ENCODE measurements at regions not wholly inside any gene's neighbourhood (a gene's known extent, or its start where the extent isn't known, plus 50 kb on each side); places are given as distances from the start of the nearest gene placed in this dataset.

DNA sequence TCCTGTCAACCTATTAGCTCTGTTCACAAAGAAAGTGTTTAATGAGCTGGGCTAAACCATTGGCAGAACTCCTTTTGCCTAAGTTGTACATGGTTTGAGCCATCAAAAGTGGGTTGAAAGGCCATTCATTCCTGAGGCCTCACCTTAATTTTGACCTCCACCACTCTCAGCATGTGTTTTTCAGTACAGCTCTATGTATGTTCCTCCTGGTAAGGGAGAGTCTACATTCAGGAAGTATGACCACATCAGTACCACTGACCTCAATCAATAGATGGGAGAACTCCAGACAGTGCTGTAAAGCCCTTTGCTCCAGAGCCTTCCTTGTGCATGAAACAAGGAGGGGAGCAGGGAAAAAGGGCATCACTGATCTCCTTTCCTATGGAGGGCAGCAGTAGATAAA is 87.8 kb upstream of the CARD18 start:
- 0 out of 2 replicates have a peak overlapping the region, but pooled peaks have one; percentile 20 for H3K4me2 ChIP-seq (ENCODE audit: low read length)
- H3K9ac ChIP-seq (ENCODE audit: low read length): no peak overlapping the region
- H3K27ac ChIP-seq (ENCODE audit: low read depth, low read length): no peak overlapping the region
- ChIA-PET CTCF (no interaction called here), POLR2A (no interaction called here), RAD21 (ENCODE audit: low non-redundant PET in 1 of 2, low total read pairs in 2 of 2, uncharacterized antibody in 2 of 2, unreplicated experiment in 2 of 2) (no interaction called here)
- H2AFZ ChIP-seq (ENCODE audit: low read depth, low read length, poor library complexity, severe bottlenecking): no peak overlapping the region
- H3K79me2 ChIP-seq (ENCODE audit: insufficient read depth, low read length): no peaks in the 10 kb centered on the region
- no TSS peak for BruUV-seq (replicated peaks)
- intact Hi-C loops (cut with micrococcal nuclease): no loop called here
- TF ChIP-seq, protein P1, sequence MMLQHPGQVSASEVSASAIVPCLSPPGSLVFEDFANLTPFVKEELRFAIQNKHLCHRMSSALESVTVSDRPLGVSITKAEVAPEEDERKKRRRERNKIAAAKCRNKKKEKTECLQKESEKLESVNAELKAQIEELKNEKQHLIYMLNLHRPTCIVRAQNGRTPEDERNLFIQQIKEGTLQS (IDR thresholded peaks at IDR 0.05): no peak
- TF ChIP-seq EGR1 (IDR thresholded peaks at IDR 0.05; ENCODE audit: low read depth) (no peak), CBX3 (IDR thresholded peaks at IDR 0.05; ENCODE audit: low read depth) (no peak), JUND (IDR thresholded peaks at IDR 0.05) (no peak), FOSL1 (IDR thresholded peaks at IDR 0.05; ENCODE audit: low read depth) (no peak), ZNF274 (IDR thresholded peaks at IDR 0.05; ENCODE audit: low read depth, low read length) (no peak), TCF7L2 (IDR thresholded peaks at IDR 0.05; ENCODE audit: borderline replicate concordance, extremely low read depth, insufficient read depth, insufficient read length) (no peak), ELF1 (IDR thresholded peaks at IDR 0.05; ENCODE audit: borderline replicate concordance, low read depth) (no peak), POLR2AphosphoS5 (IDR thresholded peaks at IDR 0.05; ENCODE audit: low read depth, low read length) (no peak), SRF (IDR thresholded peaks at IDR 0.05; ENCODE audit: low read depth) (no peak), EZH2phosphoT487 (IDR thresholded peaks at IDR 0.05; ENCODE audit: borderline replicate concordance) (no peak), EZH2 (IDR thresholded peaks at IDR 0.05) (no peak), ZFX (IDR thresholded peaks at IDR 0.05) (no peak), CEBPB (IDR thresholded peaks at IDR 0.05; ENCODE audit: low read depth) (no peak), POLR2A (IDR thresholded peaks at IDR 0.05; ENCODE audit: borderline replicate concordance, extremely low read depth, insufficient read depth, insufficient read length) (no peak), RAD21 (IDR thresholded peaks at IDR 0.05; ENCODE audit: low read depth) (no peak)
- TF ChIP-seq, protein P2, sequence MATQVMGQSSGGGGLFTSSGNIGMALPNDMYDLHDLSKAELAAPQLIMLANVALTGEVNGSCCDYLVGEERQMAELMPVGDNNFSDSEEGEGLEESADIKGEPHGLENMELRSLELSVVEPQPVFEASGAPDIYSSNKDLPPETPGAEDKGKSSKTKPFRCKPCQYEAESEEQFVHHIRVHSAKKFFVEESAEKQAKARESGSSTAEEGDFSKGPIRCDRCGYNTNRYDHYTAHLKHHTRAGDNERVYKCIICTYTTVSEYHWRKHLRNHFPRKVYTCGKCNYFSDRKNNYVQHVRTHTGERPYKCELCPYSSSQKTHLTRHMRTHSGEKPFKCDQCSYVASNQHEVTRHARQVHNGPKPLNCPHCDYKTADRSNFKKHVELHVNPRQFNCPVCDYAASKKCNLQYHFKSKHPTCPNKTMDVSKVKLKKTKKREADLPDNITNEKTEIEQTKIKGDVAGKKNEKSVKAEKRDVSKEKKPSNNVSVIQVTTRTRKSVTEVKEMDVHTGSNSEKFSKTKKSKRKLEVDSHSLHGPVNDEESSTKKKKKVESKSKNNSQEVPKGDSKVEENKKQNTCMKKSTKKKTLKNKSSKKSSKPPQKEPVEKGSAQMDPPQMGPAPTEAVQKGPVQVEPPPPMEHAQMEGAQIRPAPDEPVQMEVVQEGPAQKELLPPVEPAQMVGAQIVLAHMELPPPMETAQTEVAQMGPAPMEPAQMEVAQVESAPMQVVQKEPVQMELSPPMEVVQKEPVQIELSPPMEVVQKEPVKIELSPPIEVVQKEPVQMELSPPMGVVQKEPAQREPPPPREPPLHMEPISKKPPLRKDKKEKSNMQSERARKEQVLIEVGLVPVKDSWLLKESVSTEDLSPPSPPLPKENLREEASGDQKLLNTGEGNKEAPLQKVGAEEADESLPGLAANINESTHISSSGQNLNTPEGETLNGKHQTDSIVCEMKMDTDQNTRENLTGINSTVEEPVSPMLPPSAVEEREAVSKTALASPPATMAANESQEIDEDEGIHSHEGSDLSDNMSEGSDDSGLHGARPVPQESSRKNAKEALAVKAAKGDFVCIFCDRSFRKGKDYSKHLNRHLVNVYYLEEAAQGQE (IDR thresholded peaks at IDR 0.05; ENCODE audit: low read depth): no peak
- TF ChIP-seq, protein P3, sequence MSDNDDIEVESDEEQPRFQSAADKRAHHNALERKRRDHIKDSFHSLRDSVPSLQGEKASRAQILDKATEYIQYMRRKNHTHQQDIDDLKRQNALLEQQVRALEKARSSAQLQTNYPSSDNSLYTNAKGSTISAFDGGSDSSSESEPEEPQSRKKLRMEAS (IDR thresholded peaks at IDR 0.05): no peak
- TF ChIP-seq, protein P4, sequence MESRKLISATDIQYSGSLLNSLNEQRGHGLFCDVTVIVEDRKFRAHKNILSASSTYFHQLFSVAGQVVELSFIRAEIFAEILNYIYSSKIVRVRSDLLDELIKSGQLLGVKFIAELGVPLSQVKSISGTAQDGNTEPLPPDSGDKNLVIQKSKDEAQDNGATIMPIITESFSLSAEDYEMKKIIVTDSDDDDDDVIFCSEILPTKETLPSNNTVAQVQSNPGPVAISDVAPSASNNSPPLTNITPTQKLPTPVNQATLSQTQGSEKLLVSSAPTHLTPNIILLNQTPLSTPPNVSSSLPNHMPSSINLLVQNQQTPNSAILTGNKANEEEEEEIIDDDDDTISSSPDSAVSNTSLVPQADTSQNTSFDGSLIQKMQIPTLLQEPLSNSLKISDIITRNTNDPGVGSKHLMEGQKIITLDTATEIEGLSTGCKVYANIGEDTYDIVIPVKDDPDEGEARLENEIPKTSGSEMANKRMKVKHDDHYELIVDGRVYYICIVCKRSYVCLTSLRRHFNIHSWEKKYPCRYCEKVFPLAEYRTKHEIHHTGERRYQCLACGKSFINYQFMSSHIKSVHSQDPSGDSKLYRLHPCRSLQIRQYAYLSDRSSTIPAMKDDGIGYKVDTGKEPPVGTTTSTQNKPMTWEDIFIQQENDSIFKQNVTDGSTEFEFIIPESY (IDR thresholded peaks at IDR 0.05; ENCODE audit: extremely low read depth, insufficient replicate concordance, low read length): no peak
- TF ChIP-seq, protein P5, sequence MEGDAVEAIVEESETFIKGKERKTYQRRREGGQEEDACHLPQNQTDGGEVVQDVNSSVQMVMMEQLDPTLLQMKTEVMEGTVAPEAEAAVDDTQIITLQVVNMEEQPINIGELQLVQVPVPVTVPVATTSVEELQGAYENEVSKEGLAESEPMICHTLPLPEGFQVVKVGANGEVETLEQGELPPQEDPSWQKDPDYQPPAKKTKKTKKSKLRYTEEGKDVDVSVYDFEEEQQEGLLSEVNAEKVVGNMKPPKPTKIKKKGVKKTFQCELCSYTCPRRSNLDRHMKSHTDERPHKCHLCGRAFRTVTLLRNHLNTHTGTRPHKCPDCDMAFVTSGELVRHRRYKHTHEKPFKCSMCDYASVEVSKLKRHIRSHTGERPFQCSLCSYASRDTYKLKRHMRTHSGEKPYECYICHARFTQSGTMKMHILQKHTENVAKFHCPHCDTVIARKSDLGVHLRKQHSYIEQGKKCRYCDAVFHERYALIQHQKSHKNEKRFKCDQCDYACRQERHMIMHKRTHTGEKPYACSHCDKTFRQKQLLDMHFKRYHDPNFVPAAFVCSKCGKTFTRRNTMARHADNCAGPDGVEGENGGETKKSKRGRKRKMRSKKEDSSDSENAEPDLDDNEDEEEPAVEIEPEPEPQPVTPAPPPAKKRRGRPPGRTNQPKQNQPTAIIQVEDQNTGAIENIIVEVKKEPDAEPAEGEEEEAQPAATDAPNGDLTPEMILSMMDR (IDR thresholded peaks at IDR 0.05 in 2 of 3, conservative IDR thresholded peaks at IDR 0.05 in 1 of 3; ENCODE audit: borderline replicate concordance in 1 of 3, insufficient read depth in 1 of 3, low read depth in 2 of 3, low read length in 2 of 3): no peak
- H3K9me3 ChIP-seq (ENCODE audit: control insufficient read depth in 1 of 2, insufficient read depth in 1 of 2, low read depth in 1 of 2, low read length in 2 of 2): no peaks in the 10 kb centered on the region
- H4K20me1 ChIP-seq (ENCODE audit: insufficient read depth): no peaks in the 10 kb centered on the region
- no peaks in the 10 kb centered on the region; the same call in 1 of the 2 replicates for H3K9me2 ChIP-seq (ENCODE audit: insufficient read depth)
- H3K36me3 ChIP-seq (ENCODE audit: control insufficient read depth in 1 of 2, insufficient read depth in 2 of 2, low read length in 2 of 2): no peaks in the 10 kb centered on the region
- no peak for DNase-seq (ENCODE audit: low read depth, low spot score)
- peaks cover 0 to 19% of the 10 kb centered on the region in 2 experiments; a peak in 2 of 4 replicates for H3K4me1 ChIP-seq (ENCODE audit: control insufficient read depth in 1 of 2, insufficient read depth in 2 of 2, low read length in 2 of 2)
- H3K4me3 ChIP-seq (replicated peaks in 1 of 2; ENCODE audit: low read depth in 1 of 2, low read length in 2 of 2): no peak overlapping the region
- no peak for ATAC-seq
- H3K27me3 ChIP-seq (ENCODE audit: insufficient read depth, low read length): no peaks in the 10 kb centered on the region

All from HCT116 (cell line).